GM18858 (cell line): ENCODE measurements at regions not wholly inside any gene's neighbourhood (a gene's known extent, or its start where the extent isn't known, plus 50 kb on each side); places are given as distances from the start of the nearest gene placed in this dataset.
"Not testable (repeated sequence)": the region's sequence is repeated elsewhere in the genome, so short reads cannot be mapped to it uniquely, and the experiment has no call there.

Experiments
- ATAC-seq: cut with Tn5 transposase; IDR thresholded peaks from one replicate; pipeline ENCODE4 v1.9.1; 2021; ENCODE audit not compliant: unreplicated experiment

GRCh38 chr13:99792079-99792921 lies 179.3 kb downstream of the ZIC5 start:
- no peak for ATAC-seq

GRCh38 chr13:99782669-99783068 lies 188.9 kb downstream of the ZIC5 start:
- no peak for ATAC-seq

- no peak for ATAC-seq
Measured at GRCh38 chr13:99778500-99778899, 193.1 kb downstream of the ZIC5 start.

GRCh38 chr13:99777873-99778272 lies 193.7 kb downstream of the ZIC5 start:
- no peak for ATAC-seq

- no peak for ATAC-seq
Measured at GRCh38 chr13:99774644-99775043, 196.9 kb downstream of the ZIC5 start.

- ATAC-seq = no peak
Measured at GRCh38 chr13:99768986-99769385, 202.6 kb downstream of the ZIC5 start.

- ATAC-seq = no peak
Measured at GRCh38 chr13:99766641-99767045, 204.9 kb downstream of the ZIC5 start.

- ATAC-seq = no peak
Measured at GRCh38 chr13:99765869-99766268, 205.7 kb downstream of the ZIC5 start.

GRCh38 chr13:99760456-99760855 lies 211.1 kb downstream of the ZIC5 start:
- ATAC-seq = no peak

- no peak for ATAC-seq
Measured at GRCh38 chr13:99759163-99759552, 212.4 kb downstream of the ZIC5 start.

- no peak for ATAC-seq
Measured at GRCh38 chr13:99758460-99759162, 213.0 kb downstream of the ZIC5 start.

GRCh38 chr13:99757756-99758459 lies 213.7 kb downstream of the ZIC5 start:
- ATAC-seq = no peak

GRCh38 chr13:99756281-99756680 lies 215.3 kb downstream of the ZIC5 start:
- ATAC-seq = no peak

- ATAC-seq = not testable (repeated sequence)
Measured at GRCh38 chr13:99754750-99755149, 216.8 kb downstream of the ZIC5 start.

- ATAC-seq = no peak
Measured at GRCh38 chr13:99752373-99752772, 219.2 kb downstream of the ZIC5 start.

GRCh38 chr13:99751517-99752199 lies 219.9 kb downstream of the ZIC5 start:
- ATAC-seq = no peak

- no peak for ATAC-seq
Measured at GRCh38 chr13:99750951-99751350, 220.6 kb downstream of the ZIC5 start.

GRCh38 chr13:99749271-99750019 lies 222.1 kb downstream of the ZIC5 start:
- ATAC-seq = no peak

GRCh38 chr13:99747403-99747710 lies 224.2 kb downstream of the ZIC5 start:
- ATAC-seq = no peak

GRCh38 chr13:99746637-99747402 lies 224.7 kb downstream of the ZIC5 start:
- ATAC-seq = no peak
